ENCODE measurements at regions not wholly inside any gene's neighbourhood (a gene's known extent, or its start where the extent isn't known, plus 50 kb on each side); places are given as distances from the start of the nearest gene placed in this dataset.

DNA sequence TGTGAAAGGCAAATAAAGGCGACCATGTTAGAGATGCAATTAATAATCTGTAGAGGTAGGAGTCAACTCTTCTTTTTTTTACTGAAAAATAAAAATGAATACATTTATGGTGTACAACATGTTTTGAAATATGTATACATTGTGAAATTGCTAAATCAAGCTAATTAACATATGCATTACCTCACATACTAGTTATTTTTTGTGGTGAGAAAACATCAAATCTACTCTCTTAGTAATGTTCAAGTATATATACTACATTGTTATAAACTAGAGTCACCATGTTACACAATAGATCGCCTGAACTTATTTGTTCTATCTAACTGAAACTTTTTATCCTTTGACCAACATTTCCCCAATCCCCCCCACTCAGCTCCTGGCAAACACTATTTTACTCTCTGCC is 143.2 kb downstream of the POU4F1 start:
- TF ChIP-seq POLR2A (IDR thresholded peaks at IDR 0.05; ENCODE audit: low read depth, low read length): no peak
- FAIRE-seq (no peak), DNase-seq (ENCODE audit: insufficient read length, low spot score) (no peak)

DNA sequence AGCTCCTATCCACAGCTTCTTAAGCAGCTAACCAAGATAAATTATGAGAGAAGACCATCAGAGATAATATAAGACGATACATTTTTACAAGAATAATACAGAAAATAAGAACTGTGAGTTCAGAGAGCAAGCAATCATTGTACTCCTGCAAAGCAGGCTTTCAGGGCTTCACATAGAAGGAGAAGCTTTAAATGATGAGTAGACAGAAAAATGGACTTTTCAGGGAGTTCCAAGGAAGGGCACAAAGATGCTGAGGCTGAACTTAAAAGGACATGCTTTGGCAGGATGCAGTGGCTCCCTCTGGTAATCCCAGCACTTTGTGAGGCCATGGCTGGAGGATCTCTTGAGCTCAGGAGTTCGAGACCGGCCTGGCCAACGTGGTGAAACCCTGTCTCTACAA is 159.5 kb downstream of the POU4F1 start:
- DNase-seq (ENCODE audit: insufficient read length, low spot score) (no peak), FAIRE-seq (no peak)
- TF ChIP-seq POLR2A (IDR thresholded peaks at IDR 0.05; ENCODE audit: low read depth, low read length): no peak

DNA sequence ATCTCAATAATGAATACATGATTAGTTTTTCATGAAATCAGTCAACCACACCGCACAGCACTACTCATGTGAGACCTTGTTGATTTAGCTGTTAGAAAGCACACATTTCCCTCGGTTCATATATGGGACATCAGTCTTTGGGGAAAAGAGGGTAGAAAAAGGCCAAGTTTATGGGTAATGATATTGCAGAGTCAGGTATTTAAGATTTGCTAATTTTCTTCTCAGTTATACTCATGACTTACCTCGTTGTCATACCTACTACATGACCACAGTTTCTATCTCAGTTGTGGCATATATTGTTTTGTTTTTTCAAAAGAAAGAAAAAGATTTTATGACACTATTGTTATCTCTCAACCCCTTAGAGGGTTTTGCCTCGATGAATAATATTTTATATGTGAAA is 165.6 kb downstream of the POU4F1 start:
- TF ChIP-seq POLR2A (IDR thresholded peaks at IDR 0.05; ENCODE audit: low read depth, low read length): no peak
- DNase-seq (ENCODE audit: insufficient read length, low spot score): no peak
- no peak for FAIRE-seq

DNA sequence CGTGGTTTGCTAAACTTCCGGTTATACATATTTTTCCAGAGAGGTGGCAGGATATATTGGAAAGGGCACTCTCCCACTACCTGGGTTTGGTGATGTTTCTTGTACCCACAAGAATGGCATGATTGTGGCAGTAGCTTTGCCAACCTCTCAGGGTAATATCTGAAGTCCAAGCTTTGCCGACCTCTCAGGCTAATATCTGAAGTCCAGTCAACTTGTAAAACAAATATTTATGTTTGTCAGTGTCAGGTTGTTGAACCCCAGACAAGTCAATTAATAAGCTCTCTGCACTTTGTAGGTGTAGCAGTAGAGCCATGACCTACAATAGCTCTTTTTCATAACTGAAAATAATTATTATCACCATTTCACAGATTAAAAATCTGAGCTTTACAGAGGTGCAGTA is 167.0 kb downstream of the POU4F1 start:
- FAIRE-seq: no peak
- no peak for DNase-seq (ENCODE audit: insufficient read length, low spot score)
- TF ChIP-seq POLR2A (IDR thresholded peaks at IDR 0.05; ENCODE audit: low read depth, low read length): no peak

DNA sequence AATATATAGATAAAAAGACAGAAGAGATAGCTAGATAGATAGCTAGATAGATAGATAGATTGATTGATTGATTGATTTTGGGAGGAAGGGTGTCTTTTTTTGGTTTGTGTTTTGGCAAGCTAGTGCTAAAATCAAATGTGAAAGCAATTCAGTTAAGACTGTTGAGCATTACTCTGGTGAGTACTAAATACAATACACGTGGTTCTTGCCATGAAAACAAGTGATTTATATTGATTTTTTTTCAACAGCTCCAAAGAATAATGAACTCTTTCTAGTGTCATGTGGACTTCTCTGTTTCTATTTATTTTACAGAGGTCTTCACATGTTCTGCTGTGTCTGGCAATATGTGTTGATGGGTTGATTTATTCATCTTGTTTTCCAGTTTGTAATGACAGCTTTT is 172.0 kb downstream of the POU4F1 start:
- TF ChIP-seq POLR2A (IDR thresholded peaks at IDR 0.05; ENCODE audit: low read depth, low read length): no peak
- no peak for DNase-seq (ENCODE audit: insufficient read length, low spot score)
- no peak for FAIRE-seq

DNA sequence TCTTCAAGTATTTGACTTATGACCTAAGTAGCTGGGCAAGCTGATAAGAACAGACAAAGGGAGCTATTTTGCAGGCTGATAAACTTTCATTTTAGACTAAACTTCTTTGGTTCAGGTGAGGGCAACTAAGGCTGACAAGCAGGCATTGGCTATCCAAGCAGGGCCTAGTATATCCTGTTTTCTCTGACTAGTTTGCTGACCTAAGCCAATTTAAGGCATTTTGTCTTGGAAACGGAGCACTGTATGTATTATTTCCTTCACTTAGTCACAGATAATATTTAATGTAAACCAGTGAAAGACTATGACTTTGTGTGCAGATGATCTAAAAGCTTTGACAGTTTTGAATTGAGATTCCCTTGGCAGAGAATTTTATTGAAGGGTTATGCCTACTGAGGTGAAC is 172.5 kb downstream of the POU4F1 start:
- TF ChIP-seq POLR2A (IDR thresholded peaks at IDR 0.05; ENCODE audit: low read depth, low read length): no peak
- DNase-seq (ENCODE audit: insufficient read length, low spot score) (no peak), FAIRE-seq (no peak)

DNA sequence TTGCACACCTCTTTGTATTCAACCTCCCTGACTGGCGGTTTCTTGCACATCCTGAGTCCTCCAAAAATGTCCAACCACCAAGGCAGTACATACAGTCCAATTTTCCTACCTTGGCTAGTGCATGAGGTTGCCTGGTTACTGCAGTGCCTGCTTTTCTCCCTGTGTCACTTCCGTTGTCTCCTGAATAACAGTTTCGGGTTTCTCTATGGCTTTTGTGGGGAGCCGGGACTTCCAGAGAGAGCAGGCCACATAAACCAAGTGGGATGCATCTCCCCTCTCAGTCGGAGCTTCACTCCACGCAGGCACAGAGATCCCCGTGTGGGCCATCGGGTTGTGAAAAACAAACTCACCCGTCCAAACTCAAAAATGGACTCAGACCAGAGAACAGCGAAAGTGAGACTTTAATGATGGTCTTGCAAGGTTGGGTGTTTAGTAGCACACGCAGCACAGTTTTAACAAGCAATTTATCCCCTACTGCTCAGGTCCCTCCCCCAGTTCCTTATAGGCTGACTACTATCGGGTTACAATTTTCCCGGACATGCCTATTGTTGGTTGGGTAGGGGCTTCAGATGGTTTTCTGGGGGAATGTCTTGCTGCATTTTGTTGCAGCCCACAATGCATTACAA is 173.1 kb downstream of the POU4F1 start:
- DNase-seq (ENCODE audit: insufficient read length, low spot score) (no peak), FAIRE-seq (no peak)
- TF ChIP-seq POLR2A (IDR thresholded peaks at IDR 0.05; ENCODE audit: low read depth, low read length): no peak

DNA sequence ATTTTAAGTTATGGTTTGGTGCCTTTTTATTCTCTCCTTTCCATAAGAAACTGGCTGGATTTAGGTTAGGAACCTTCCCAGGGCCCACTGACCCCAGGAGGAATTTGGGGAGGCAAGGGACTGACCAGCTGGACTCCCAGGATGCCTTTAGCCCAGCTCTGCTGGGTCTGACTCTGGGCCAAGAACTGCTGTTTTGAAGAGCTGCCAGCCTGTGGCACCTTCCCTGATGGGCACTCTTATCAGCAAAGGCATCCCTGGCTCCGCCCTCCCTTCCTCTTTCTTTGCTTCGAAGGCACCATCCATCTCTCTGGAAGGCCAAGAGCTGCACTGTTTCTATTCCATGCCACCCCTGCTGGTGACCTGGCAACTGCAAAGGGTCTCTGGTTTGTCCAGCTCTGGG is 174.7 kb downstream of the POU4F1 start:
- TF ChIP-seq POLR2A (IDR thresholded peaks at IDR 0.05; ENCODE audit: low read depth, low read length): no peak
- FAIRE-seq: no peak
- no peak for DNase-seq (ENCODE audit: insufficient read length, low spot score)

DNA sequence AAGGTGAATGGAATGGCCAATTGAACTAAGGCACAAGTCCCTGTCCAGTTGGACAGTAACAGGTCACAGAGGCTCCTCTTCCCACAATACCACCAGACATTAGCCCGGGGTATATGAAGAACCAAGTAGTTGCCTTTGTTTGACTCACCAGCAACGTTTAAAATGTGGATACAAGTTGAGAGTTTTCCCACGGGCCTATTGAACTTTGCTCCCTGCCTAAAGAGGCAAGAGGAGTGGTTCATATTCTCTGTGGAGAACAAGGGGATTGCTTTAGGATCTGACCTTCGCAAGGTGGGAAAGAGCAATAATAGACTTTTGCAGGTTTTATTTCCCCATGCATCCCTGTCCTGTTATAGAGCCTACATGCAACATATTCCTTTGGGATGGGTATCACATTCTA is 177.2 kb downstream of the POU4F1 start:
- TF ChIP-seq POLR2A (IDR thresholded peaks at IDR 0.05; ENCODE audit: low read depth, low read length): no peak
- DNase-seq (ENCODE audit: insufficient read length, low spot score) (no peak), FAIRE-seq (no peak)

DNA sequence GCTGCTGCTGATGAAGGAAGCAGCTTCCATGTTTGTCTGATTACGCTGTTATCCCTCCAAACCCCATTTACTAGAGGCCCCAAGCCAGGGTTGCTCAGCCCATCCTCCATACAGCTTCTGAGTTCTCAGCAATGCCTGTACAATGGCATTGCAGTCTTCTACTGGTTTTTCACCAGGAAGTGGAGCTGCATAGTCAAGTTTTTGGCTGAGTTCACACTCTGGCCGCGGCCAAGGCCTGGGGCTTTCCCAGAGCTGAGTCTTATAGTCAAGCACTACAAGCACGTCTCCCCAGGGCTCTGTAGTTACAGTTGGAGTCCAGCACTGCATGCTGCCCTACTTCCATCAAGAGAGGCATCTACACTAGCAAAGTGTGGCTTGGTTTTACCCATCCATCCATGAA is 182.5 kb downstream of the POU4F1 start:
- DNase-seq (ENCODE audit: insufficient read length, low spot score) (no peak), FAIRE-seq (no peak)
- no peak for TF ChIP-seq POLR2A (IDR thresholded peaks at IDR 0.05; ENCODE audit: low read depth, low read length)

DNA sequence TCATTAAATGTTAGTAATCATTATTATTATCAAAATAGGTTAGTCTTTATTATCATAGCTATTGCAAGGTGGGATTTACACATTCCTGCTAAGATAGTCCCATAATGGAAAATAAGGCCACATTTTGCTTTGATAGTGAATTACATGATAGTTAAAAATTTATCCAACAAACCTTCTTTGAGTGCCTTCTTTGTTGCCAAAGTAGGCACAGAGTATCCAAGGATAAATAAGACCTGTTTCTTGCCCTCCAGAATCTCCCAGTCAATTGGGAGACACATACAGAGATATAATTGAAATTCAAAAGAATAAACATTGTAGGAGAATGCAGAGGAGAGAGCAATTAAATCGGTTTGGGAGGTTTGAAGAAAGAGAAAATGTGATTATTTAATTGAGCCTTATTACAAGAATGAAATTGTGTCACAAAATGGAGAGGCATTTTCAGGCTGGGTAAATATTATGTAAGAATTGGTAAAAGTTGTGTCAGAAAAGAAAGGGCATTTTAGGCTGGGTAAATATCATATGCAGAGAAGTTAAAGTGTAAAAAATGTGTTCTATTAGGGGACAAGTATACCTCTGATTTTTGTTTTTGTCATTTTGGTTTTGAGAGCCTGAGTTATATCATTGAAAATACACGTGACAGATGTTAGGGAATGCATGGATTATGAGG is 189.3 kb downstream of the POU4F1 start:
- TF ChIP-seq POLR2A (IDR thresholded peaks at IDR 0.05; ENCODE audit: low read depth, low read length): no peak
- DNase-seq (ENCODE audit: insufficient read length, low spot score) (no peak), FAIRE-seq (no peak)

DNA sequence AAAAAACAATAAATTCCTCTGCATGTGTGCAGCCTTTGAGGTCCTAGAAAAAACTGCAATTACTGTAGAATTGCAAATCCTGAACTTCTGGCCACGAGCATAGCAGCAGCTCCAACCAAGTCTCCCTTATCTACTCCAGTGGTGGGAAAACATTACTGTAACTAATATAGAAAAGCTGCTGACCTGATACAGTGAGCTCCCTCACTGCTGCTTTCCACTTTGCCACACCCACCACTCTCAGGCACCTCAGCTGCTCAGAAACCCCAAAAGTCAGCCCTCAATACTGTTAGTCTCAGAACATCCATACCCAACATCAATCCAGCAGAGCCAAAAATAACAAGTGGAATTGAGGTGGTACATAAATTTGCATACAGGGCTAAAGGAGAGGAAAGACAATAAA is 192.5 kb downstream of the POU4F1 start:
- no peak for FAIRE-seq
- DNase-seq (ENCODE audit: insufficient read length, low spot score): no peak
- no peak for TF ChIP-seq POLR2A (IDR thresholded peaks at IDR 0.05; ENCODE audit: low read depth, low read length)

DNA sequence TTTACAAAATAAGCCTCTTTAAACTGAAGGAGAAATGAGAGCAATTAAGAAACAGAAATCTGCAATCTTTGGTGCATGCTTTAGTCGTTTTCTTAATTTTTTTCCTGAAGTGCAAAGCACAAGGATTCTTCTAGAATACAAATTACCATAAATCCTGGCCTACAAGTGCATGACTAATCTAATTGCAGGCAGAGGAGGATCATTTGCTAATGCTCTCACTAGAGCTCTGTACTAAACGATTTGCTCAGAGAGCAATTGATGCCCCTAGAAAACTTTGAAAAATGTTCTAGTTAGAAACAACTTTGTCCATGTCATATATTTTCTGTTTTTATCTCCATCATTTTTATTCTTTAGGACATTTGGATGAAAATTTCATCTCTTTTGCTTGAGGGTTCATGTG is 193.2 kb downstream of the POU4F1 start:
- TF ChIP-seq POLR2A (IDR thresholded peaks at IDR 0.05; ENCODE audit: low read depth, low read length): no peak
- FAIRE-seq: no peak

DNA sequence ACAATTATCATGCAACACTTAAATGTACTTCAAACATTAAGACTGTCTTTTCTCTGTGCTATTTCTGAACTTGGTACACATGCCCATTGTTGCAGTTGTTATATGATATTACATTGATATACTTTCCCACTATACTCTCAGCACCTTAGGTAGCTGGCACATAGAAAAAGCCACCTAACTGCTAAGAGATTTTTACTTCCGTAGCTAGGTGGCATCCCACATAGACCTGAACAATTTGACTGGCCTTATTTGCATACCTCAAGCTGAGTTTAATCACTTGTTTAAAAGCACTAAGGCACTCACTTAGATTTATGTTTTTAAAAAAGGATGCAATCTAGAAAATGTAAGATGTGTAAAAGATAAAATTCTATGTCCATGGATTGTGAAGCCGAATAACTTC is 194.2 kb downstream of the POU4F1 start:
- no peak for FAIRE-seq
- no peak for DNase-seq (ENCODE audit: insufficient read length, low spot score)
- TF ChIP-seq POLR2A (IDR thresholded peaks at IDR 0.05; ENCODE audit: low read depth, low read length): no peak

More for the DNA sequence above, 193.2 kb downstream of the POU4F1 start:
- no peak for DNase-seq (ENCODE audit: insufficient read length, low spot score)

DNA sequence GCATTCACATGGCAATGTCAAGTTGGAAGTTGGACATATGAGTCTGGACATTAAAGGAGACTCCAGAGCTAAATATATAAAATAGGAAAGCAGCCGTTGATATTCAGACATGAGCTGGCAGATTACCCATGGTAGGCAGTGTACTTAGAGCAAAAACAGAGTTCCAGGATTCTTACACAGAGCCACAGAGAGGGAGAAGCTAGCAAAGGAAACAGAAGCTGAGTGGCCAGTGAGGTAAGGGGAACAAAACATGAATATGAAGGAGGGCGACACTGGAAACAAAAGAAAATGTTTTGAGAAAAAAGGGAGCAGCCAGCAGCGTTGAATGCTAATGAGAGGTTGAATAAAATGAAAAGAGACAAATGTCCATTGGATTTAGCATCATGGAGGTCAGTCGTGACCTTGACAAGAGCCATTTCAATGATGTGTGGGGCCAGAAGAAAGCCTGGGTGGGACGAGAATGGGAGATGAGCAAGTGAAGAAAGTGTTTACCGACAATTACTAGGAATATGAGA is 198.4 kb downstream of the POU4F1 start:
- FAIRE-seq (no peak), DNase-seq (ENCODE audit: insufficient read length, low spot score) (no peak)
- no peak for TF ChIP-seq POLR2A (IDR thresholded peaks at IDR 0.05; ENCODE audit: low read depth, low read length)
